Mucosa of rectum (tissue), 2 donors: ENCODE measurements at regions not wholly inside any gene's neighbourhood (a gene's known extent, or its start where the extent isn't known, plus 50 kb on each side); places are given as distances from the start of the nearest gene placed in this dataset.

Source experiments
- H3K27ac ChIP-seq, 2 donors: one replicate each; pipeline ENCODE4 v1.7.0; 2013; ENCODE audit warnings: inconsistent platforms in 2 of 2, low read depth in 2 of 2, low read length in 2 of 2
- H3K27me3 ChIP-seq, 2 donors: one replicate each; pipeline ENCODE4 v1.7.0; 2013; ENCODE audit warnings: low read length in 2 of 2; ENCODE audit not compliant: control insufficient read depth in 2 of 2, insufficient read depth in 2 of 2
- H3K36me3 ChIP-seq, 2 donors: one replicate each; pipeline ENCODE4 v1.7.0; 2013; ENCODE audit warnings: low read length in 2 of 2; ENCODE audit not compliant: control insufficient read depth in 2 of 2, insufficient read depth in 2 of 2
- H3K4me1 ChIP-seq, 2 donors: one replicate each; pipeline ENCODE4 v1.7.0; 2013; ENCODE audit warnings: low read length in 2 of 2, mild to moderate bottlenecking in 1 of 2; ENCODE audit not compliant: control insufficient read depth in 2 of 2, insufficient read depth in 2 of 2
- H3K4me3 ChIP-seq, 2 donors: one replicate each; pipeline ENCODE4 v1.7.0; 2013; ENCODE audit warnings: low read length in 2 of 2
- H3K9ac ChIP-seq, 2 donors: one replicate each; pipeline ENCODE4 v1.7.0; 2013; ENCODE audit warnings: low read length in 2 of 2, low read depth in 1 of 2, mild to moderate bottlenecking in 1 of 2
- H3K9me3 ChIP-seq, 2 donors: one replicate each; pipeline ENCODE4 v1.7.0; 2013; ENCODE audit warnings: low read length in 2 of 2; ENCODE audit not compliant: control insufficient read depth in 2 of 2
- donor health status: healthy.
- donor health status: Normal muscosa, but diverticular disease.

- Histone ChIP-seq H3K27me3 (peaks cover 0 to 2% of the 10 kb centered on the region in 2 donors), H3K9ac (no peak overlapping the region), H3K9me3 (no peaks in the 10 kb centered on the region), H3K4me1 (no peaks in the 10 kb centered on the region), H3K27ac (no peak overlapping the region), H3K4me3 (no peak overlapping the region), H3K36me3 (no peaks in the 10 kb centered on the region)
These were observed 119.8 kb upstream of the SEC14L1 start for GRCh38 chr17:77020973-77021372.

- Histone ChIP-seq H3K4me3 (no peak overlapping the region), H3K27me3 (peaks cover 0 to 2% of the 10 kb centered on the region in 2 donors), H3K9ac (no peak overlapping the region), H3K4me1 (no peaks in the 10 kb centered on the region), H3K9me3 (peaks cover 3 to 5% of the 10 kb centered on the region in 2 donors), H3K27ac (no peak overlapping the region), H3K36me3 (no peaks in the 10 kb centered on the region)
These were observed 118.0 kb upstream of the SEC14L1 start for GRCh38 chr17:77022766-77023165.

- H3K27me3 ChIP-seq, result peaks cover 0 to 2% of the 10 kb centered on the region in 2 donors
- H3K4me3 ChIP-seq, result no peak overlapping the region
- H3K4me1 ChIP-seq, result no peaks in the 10 kb centered on the region
- H3K9ac ChIP-seq, result no peak overlapping the region
- H3K27ac ChIP-seq, result no peak overlapping the region
- H3K36me3 ChIP-seq, result no peaks in the 10 kb centered on the region
- peaks cover 3 to 5% of the 10 kb centered on the region in 2 donors for H3K9me3 ChIP-seq
These were observed 115.0 kb upstream of the SEC14L1 start for GRCh38 chr17:77025781-77026180.

- H3K4me3 ChIP-seq, result no peak overlapping the region
- no peaks in the 10 kb centered on the region for H3K36me3 ChIP-seq
- no peak overlapping the region for H3K9ac ChIP-seq
- no peaks in the 10 kb centered on the region for H3K4me1 ChIP-seq
- peaks cover 3 to 8% of the 10 kb centered on the region in 2 donors for H3K9me3 ChIP-seq
- no peak overlapping the region for H3K27ac ChIP-seq
- H3K27me3 ChIP-seq, result peaks cover 0 to 2% of the 10 kb centered on the region in 2 donors
These were observed 113.4 kb upstream of the SEC14L1 start for GRCh38 chr17:77027271-77027889.

GRCh38 chr17:77028900-77029299 is 111.9 kb upstream of the SEC14L1 start:
- H3K4me3 ChIP-seq, result no peak overlapping the region
- H3K9ac ChIP-seq, result no peak overlapping the region
- peaks cover 0 to 2% of the 10 kb centered on the region in 2 donors for H3K27me3 ChIP-seq
- peaks cover 3 to 8% of the 10 kb centered on the region in 2 donors for H3K9me3 ChIP-seq
- no peaks in the 10 kb centered on the region for H3K4me1 ChIP-seq
- H3K36me3 ChIP-seq, result no peaks in the 10 kb centered on the region
- no peak overlapping the region for H3K27ac ChIP-seq

- peaks cover 5 to 7% of the 10 kb centered on the region in 2 donors for H3K27me3 ChIP-seq
- H3K4me1 ChIP-seq, result peaks cover 0 to 4% of the 10 kb centered on the region in 2 donors
- H3K27ac ChIP-seq, result no peak overlapping the region
- no peak overlapping the region for H3K4me3 ChIP-seq
- no peak overlapping the region for H3K9ac ChIP-seq
- H3K36me3 ChIP-seq, result no peaks in the 10 kb centered on the region
- peaks cover 0 to 3% of the 10 kb centered on the region in 2 donors for H3K9me3 ChIP-seq
These were observed 107.8 kb upstream of the SEC14L1 start for GRCh38 chr17:77032929-77033328.

GRCh38 chr17:77033892-77034404 is 106.8 kb upstream of the SEC14L1 start:
- Histone ChIP-seq H3K27me3 (peaks cover 5 to 7% of the 10 kb centered on the region in 2 donors), H3K36me3 (no peaks in the 10 kb centered on the region), H3K9me3 (peaks cover 0 to 3% of the 10 kb centered on the region in 2 donors), H3K4me1 (peaks cover 0 to 4% of the 10 kb centered on the region in 2 donors), H3K4me3 (no peak overlapping the region), H3K9ac (no peak overlapping the region), H3K27ac (no peak overlapping the region)

- no peak overlapping the region for H3K4me3 ChIP-seq
- peaks cover 5 to 7% of the 10 kb centered on the region in 2 donors for H3K27me3 ChIP-seq
- H3K9ac ChIP-seq, result no peak overlapping the region
- peaks cover 0 to 3% of the 10 kb centered on the region in 2 donors for H3K9me3 ChIP-seq
- peaks cover 0 to 4% of the 10 kb centered on the region in 2 donors for H3K4me1 ChIP-seq
- H3K27ac ChIP-seq, result no peak overlapping the region
- no peaks in the 10 kb centered on the region for H3K36me3 ChIP-seq
These were observed 105.9 kb upstream of the SEC14L1 start for GRCh38 chr17:77034677-77035424.

- H3K9ac ChIP-seq, result no peak overlapping the region
- peaks cover 0 to 3% of the 10 kb centered on the region in 2 donors for H3K9me3 ChIP-seq
- H3K27ac ChIP-seq, result no peak overlapping the region
- no peaks in the 10 kb centered on the region for H3K36me3 ChIP-seq
- H3K27me3 ChIP-seq, result peaks cover 5 to 7% of the 10 kb centered on the region in 2 donors
- H3K4me1 ChIP-seq, result peaks cover 0 to 4% of the 10 kb centered on the region in 2 donors
- no peak overlapping the region for H3K4me3 ChIP-seq
These were observed 105.2 kb upstream of the SEC14L1 start for GRCh38 chr17:77035526-77035925.

- Histone ChIP-seq H3K4me3 (no peak overlapping the region), H3K27me3 (peaks cover 5 to 7% of the 10 kb centered on the region in 2 donors), H3K4me1 (peaks cover 0 to 4% of the 10 kb centered on the region in 2 donors), H3K9me3 (peaks cover 0 to 3% of the 10 kb centered on the region in 2 donors), H3K36me3 (no peaks in the 10 kb centered on the region), H3K27ac (no peak overlapping the region), H3K9ac (no peak overlapping the region)
These were observed 104.5 kb upstream of the SEC14L1 start for GRCh38 chr17:77036136-77036840.
